GM12878 (cell line): ENCODE measurements at regions not wholly inside any gene's neighbourhood (a gene's known extent, or its start where the extent isn't known, plus 50 kb on each side); places are given as distances from the start of the nearest gene placed in this dataset.

Experiments used
- ATAC-seq: fragments of 200-7000 bp; cut with Tn5 transposase; 3 replicates; pipeline ENCODE4 v1.9.1; 2020; ENCODE audit warnings: mild to moderate bottlenecking, moderate library complexity
- BruUV-seq: library from RNA; stranded (reverse); fragments of 400-500 nt; replicated peaks from 2 replicates; lab custom pipeline; 2021; lab: Mats Ljungman, UMichigan
- CTCF ChIA-PET: fragments of 300-600 bp; sonication (Branson Sonifier 250); formaldehyde crosslinking; extraction: SDS; loops from one replicate; lab custom pipeline; 2021; ENCODE audit warnings: inconsistent platforms; lab: Yijun Ruan, JAX
- POLR2A ChIA-PET: fragments of 350-600 bp; formaldehyde crosslinking; extraction: SDS; loops from one replicate; lab custom pipeline; 2021; ENCODE audit warnings: inconsistent platforms; lab: Charles Lee
- RAD21 ChIA-PET: fragments of 300-600 bp; sonication (Branson Sonifier 250); formaldehyde crosslinking; loops from one replicate; lab custom pipeline; 2023; ENCODE audit warnings: antibody characterized with exemption; ENCODE audit not compliant: unreplicated experiment; lab: Charles Lee
- SMC1A ChIA-PET: fragments of 300-600 bp; sonication (Branson Sonifier 250); formaldehyde crosslinking; loops from one replicate; lab custom pipeline; 2023; ENCODE audit not compliant: unreplicated experiment, uncharacterized antibody; lab: Charles Lee
- DNase-seq: peaks from one replicate; pipeline ENCODE4 v3.0.0-alpha.2; 2011; ENCODE audit warnings: low read depth, low spot score
- FAIRE-seq: peaks from 3 replicates; lab custom pipeline; 2011; peaks lifted over from hg19 to GRCh38; lab: Jason Lieb, UNC
- H2AFZ ChIP-seq: 2 replicates; pipeline ENCODE4 v1.6.0; 2011; ENCODE audit warnings: low read depth, low read length, control low read depth; ENCODE audit not compliant: control insufficient read depth
- H3K27ac ChIP-seq: 2 replicates; pipeline ENCODE4 v1.5.1; 2011; ENCODE audit warnings: control low read depth; ENCODE audit not compliant: control insufficient read depth, insufficient read depth
- H3K27me3 ChIP-seq, 2 experiments: replicated peaks in 1 of 2; 2 replicates each; pipeline versions ENCODE4 v1.6.0 to v1.6.1; 2011; ENCODE audit warnings: low read length in 1 of 2; ENCODE audit not compliant: control insufficient read depth in 2 of 2, insufficient read depth in 2 of 2
- H3K36me3 ChIP-seq, 2 experiments: 2 replicates each; pipeline ENCODE4 v1.5.1; 2011; ENCODE audit warnings: low read length in 1 of 2; ENCODE audit not compliant: control insufficient read depth in 2 of 2, insufficient read depth in 2 of 2
- H3K4me1 ChIP-seq: 2 replicates; pipeline ENCODE4 v1.6.1; 2011; ENCODE audit warnings: mild to moderate bottlenecking, low read length, moderate library complexity, mixed read lengths; ENCODE audit not compliant: control insufficient read depth, insufficient read depth
- H3K4me2 ChIP-seq: 2 replicates; pipeline ENCODE4 v1.6.0; 2011; ENCODE audit warnings: control low read depth; ENCODE audit not compliant: control insufficient read depth, insufficient read depth
- H3K4me3 ChIP-seq: fragments of 200-600 bp; sonication (generic); 2 replicates; pipeline ENCODE4 v1.5.1; 2016
- H3K79me2 ChIP-seq: 2 replicates; pipeline ENCODE4 v1.6.0; 2011; ENCODE audit warnings: low read length; ENCODE audit not compliant: control insufficient read depth, insufficient read depth
- H3K9ac ChIP-seq: 2 replicates; pipeline ENCODE4 v1.8.0; 2011; ENCODE audit warnings: low read length, control low read depth, mixed read lengths; ENCODE audit not compliant: control insufficient read depth, insufficient read depth
- H3K9me3 ChIP-seq: replicated peaks from 3 replicates; pipeline ENCODE4 v1.5.1; 2011; ENCODE audit warnings: mild to moderate bottlenecking, low read length; ENCODE audit not compliant: control insufficient read depth, insufficient read depth
- H4K20me1 ChIP-seq: 2 replicates; pipeline ENCODE4 v1.6.0; 2011; ENCODE audit not compliant: control insufficient read depth, insufficient read depth
- ELK1 ChIP-seq: IDR thresholded peaks from 2 replicates; pipeline ENCODE4 v1.6.1; 2012; ENCODE audit warnings: low read depth, low read length, improper control_type of control experiment
- KDM1A ChIP-seq: fragments of 200-600 bp; sonication (generic); IDR thresholded peaks from 2 replicates; pipeline ENCODE4 v1.6.1; 2016; ENCODE audit warnings: borderline replicate concordance
- NFXL1 ChIP-seq: fragments of 450-650 bp; IDR thresholded peaks from 2 replicates; pipeline ENCODE4 v1.6.1; 2017; ENCODE audit warnings: antibody characterized with exemption, mild to moderate bottlenecking, borderline replicate concordance
- REST ChIP-seq: IDR thresholded peaks from 2 replicates; pipeline ENCODE4 v1.6.1; 2012; ENCODE audit warnings: mild to moderate bottlenecking, low read depth, low read length
- SMARCA5 ChIP-seq: fragments of 450-650 bp; IDR thresholded peaks from 2 replicates; pipeline ENCODE4 v1.6.1; 2017; ENCODE audit warnings: mild to moderate bottlenecking
- ZBTB40 ChIP-seq: fragments of 450-650 bp; IDR thresholded peaks from 2 replicates; pipeline ENCODE4 v1.6.1; 2016; ENCODE audit warnings: mild to moderate bottlenecking, moderate library complexity, borderline replicate concordance
- ZNF622 ChIP-seq: fragments of 450-650 bp; IDR thresholded peaks from 2 replicates; pipeline ENCODE4 v1.6.1; 2017; ENCODE audit warnings: mild to moderate bottlenecking, inconsistent platforms
- ZZZ3 ChIP-seq: IDR thresholded peaks from 2 replicates; pipeline ENCODE4 v1.6.1; 2011; ENCODE audit warnings: low read depth; ENCODE audit not compliant: control insufficient read depth, insufficient read length
- WGBS: methylation state at CpG from one replicate; pipeline ENCODE4 v1.1.6; 2016; ENCODE audit warnings: low lambda C conversion rate; ENCODE audit not compliant: insufficient replicate concordance, insufficient coverage; ENCODE audit errors: missing lambda C conversion rate; 5-methylcytosine and 5-hydroxymethylcytosine counted together
- in situ Hi-C: fragments of 300-500 bp; cut with MboI; formaldehyde crosslinking; loops from 9 replicates; pipeline ENCODE4 v1.14.3; 2018; ENCODE audit warnings: mixed read lengths
- intact Hi-C: fragments of 100-400 bp; cut with micrococcal nuclease; formaldehyde crosslinking; loops from one replicate; pipeline ENCODE4 v1.14.2; 2022; ENCODE audit not compliant: unreplicated experiment

- SMC1A ChIA-PET = no interaction called here
- ATAC-seq (no peak), DNase-seq (no peak), FAIRE-seq (no peak)
- Histone ChIP-seq H3K27me3 (no peaks in the 10 kb centered on the region; a peak in 2 of 4 replicates), H2AFZ (no peak overlapping the region), H3K9me3 (no peaks in the 10 kb centered on the region), H3K79me2 (no peaks in the 10 kb centered on the region), H3K4me1 (no peaks in the 10 kb centered on the region), H3K36me3 (no peaks in the 10 kb centered on the region), H4K20me1 (no peaks in the 10 kb centered on the region; the same call in 1 of the 2 replicates), H3K27ac (no peak overlapping the region), H3K4me2 (no peak overlapping the region)
- POLR2A ChIA-PET = no interaction called here
- in situ Hi-C loops = no loop called here
- WGBS = 37% methylated on average over 8 of the region's 8 CpGs
- CTCF ChIA-PET = no interaction called here
- RAD21 ChIA-PET = no interaction called here
- TF ChIP-seq ZZZ3 (no peak), NFXL1 (no peak), KDM1A (no peak), ELK1 (no peak), REST (no peak), ZBTB40 (no peak), ZNF622 (no peak), SMARCA5 (no peak)
- TF ChIP-seq, all 136 proteins: peak for 0
- no TSS peak for BruUV-seq
- Histone ChIP-seq H3K9ac (no peak overlapping the region), H3K4me3 (no peak overlapping the region)
- intact Hi-C loops = no loop called here
Observed at GRCh38 chr20:40563296-40563950, 125.6 kb downstream of the MAFB start.
